Colon (tissue), 2 donors: ENCODE measurements at regions not wholly inside any gene's neighbourhood (a gene's known extent, or its start where the extent isn't known, plus 50 kb on each side); places are given as distances from the start of the nearest gene placed in this dataset.
"Not testable (repeated sequence)": the region's sequence is repeated elsewhere in the genome, so short reads cannot be mapped to it uniquely, and the experiment has no call there.

ENCODE experiments used
- FAIRE-seq: peaks from 2 replicates; lab custom pipeline; 2012; peaks lifted over from hg19 to GRCh38; lab: Jason Lieb, UNC
- donor health status: control.
- donor health status: control.

- not testable (repeated sequence) for FAIRE-seq
These were observed 134.2 kb upstream of the BASP1 start for GRCh38 chr5:17083276-17083675.

- FAIRE-seq = no peak
These were observed 130.4 kb upstream of the BASP1 start for GRCh38 chr5:17087035-17087434.

GRCh38 chr5:17088051-17088450, 129.4 kb upstream of the BASP1 start:
- no peak for FAIRE-seq

- no peak for FAIRE-seq
These were observed 128.4 kb upstream of the BASP1 start for GRCh38 chr5:17089001-17089400.

- FAIRE-seq = no peak
These were observed 127.7 kb upstream of the BASP1 start for GRCh38 chr5:17089690-17090089.

GRCh38 chr5:17090839-17091238, 126.6 kb upstream of the BASP1 start:
- no peak for FAIRE-seq

- FAIRE-seq = no peak
These were observed 122.6 kb upstream of the BASP1 start for GRCh38 chr5:17094830-17095229.

GRCh38 chr5:17096952-17097695, 120.3 kb upstream of the BASP1 start:
- FAIRE-seq = no peak

GRCh38 chr5:17099946-17100345, 117.5 kb upstream of the BASP1 start:
- FAIRE-seq = no peak

- no peak for FAIRE-seq
These were observed 114.0 kb upstream of the BASP1 start for GRCh38 chr5:17103461-17103860.

- no peak for FAIRE-seq
These were observed 111.5 kb upstream of the BASP1 start for GRCh38 chr5:17105744-17106418.

GRCh38 chr5:17106521-17106920, 110.9 kb upstream of the BASP1 start:
- FAIRE-seq = no peak

GRCh38 chr5:17112091-17112716, 105.2 kb upstream of the BASP1 start:
- not testable (repeated sequence) for FAIRE-seq

GRCh38 chr5:17113174-17113958, 104.1 kb upstream of the BASP1 start:
- FAIRE-seq = no peak

- no peak for FAIRE-seq
These were observed 103.2 kb upstream of the BASP1 start for GRCh38 chr5:17114233-17114632.

GRCh38 chr5:17114715-17115599, 102.5 kb upstream of the BASP1 start:
- no peak for FAIRE-seq

GRCh38 chr5:17115855-17116254, 101.6 kb upstream of the BASP1 start:
- FAIRE-seq = no peak

- FAIRE-seq = no peak
These were observed 98.8 kb upstream of the BASP1 start for GRCh38 chr5:17118631-17119030.

- FAIRE-seq = no peak
These were observed 97.2 kb upstream of the BASP1 start for GRCh38 chr5:17120209-17120608.

- FAIRE-seq = no peak
These were observed 95.7 kb upstream of the BASP1 start for GRCh38 chr5:17121776-17122175.

GRCh38 chr5:17123010-17123409, 94.4 kb upstream of the BASP1 start:
- no peak for FAIRE-seq

- FAIRE-seq = not testable (repeated sequence)
These were observed 93.7 kb upstream of the BASP1 start for GRCh38 chr5:17123773-17124172.
